Endothelial cell of umbilical vein (primary cell): ENCODE measurements at regions not wholly inside any gene's neighbourhood (a gene's known extent, or its start where the extent isn't known, plus 50 kb on each side); places are given as distances from the start of the nearest gene placed in this dataset.

ENCODE experiments used
- CTCF ChIP-seq, 2 donors: IDR thresholded peaks; 1 replicate in 1 of 2; 2 replicates in 1 of 2; pipeline ENCODE4 v1.5.1; 2011; ENCODE audit warnings: low read length in 2 of 2, mild to moderate bottlenecking in 2 of 2, moderate library complexity in 2 of 2, control low read depth in 1 of 2, inconsistent platforms in 1 of 2, low read depth in 1 of 2; ENCODE audit not compliant: insufficient read depth in 1 of 2; ENCODE audit errors: extremely low read depth in 1 of 2
- EZH2 ChIP-seq: IDR thresholded peaks from 2 replicates; pipeline ENCODE4 v1.6.1; 2012; ENCODE audit warnings: borderline replicate concordance, low read depth, mild to moderate bottlenecking, moderate library complexity, low read length, inconsistent platforms; ENCODE audit not compliant: severe bottlenecking
- FOS ChIP-seq: IDR thresholded peaks from 2 replicates; pipeline ENCODE4 v1.6.1; 2011; ENCODE audit warnings: mild to moderate bottlenecking, low read length, moderate library complexity, borderline replicate concordance; ENCODE audit not compliant: insufficient read depth
- GATA2 ChIP-seq: IDR thresholded peaks from 2 replicates; pipeline ENCODE4 v1.7.0; 2011; ENCODE audit warnings: low read depth, mild to moderate bottlenecking, moderate library complexity, mixed read lengths, low read length; ENCODE audit not compliant: insufficient read length, insufficient read depth
- JUN ChIP-seq: IDR thresholded peaks from 2 replicates; pipeline ENCODE4 v1.6.1; 2011; ENCODE audit warnings: borderline replicate concordance, low read depth; ENCODE audit not compliant: insufficient read length, insufficient read depth
- MYC ChIP-seq: IDR thresholded peaks from one replicate; pipeline ENCODE4 v1.6.1; 2011; ENCODE audit warnings: mild to moderate bottlenecking, low read depth, low read length
- POLR2A ChIP-seq: IDR thresholded peaks from 2 replicates; pipeline ENCODE4 v1.6.1; 2012; ENCODE audit warnings: low read depth, mild to moderate bottlenecking, control low read depth, low read length
- POLR2AphosphoS5 ChIP-seq: IDR thresholded peaks from 2 replicates; pipeline ENCODE4 v1.6.1; 2012; ENCODE audit warnings: low read depth, mild to moderate bottlenecking, control low read depth, low read length, moderate library complexity; ENCODE audit not compliant: insufficient read depth
- TF ChIP-seq, protein P1 (sequence below): IDR thresholded peaks from 2 replicates; pipeline ENCODE4 v1.6.1; 2011; ENCODE audit not compliant: insufficient read depth, insufficient read length

DNA sequence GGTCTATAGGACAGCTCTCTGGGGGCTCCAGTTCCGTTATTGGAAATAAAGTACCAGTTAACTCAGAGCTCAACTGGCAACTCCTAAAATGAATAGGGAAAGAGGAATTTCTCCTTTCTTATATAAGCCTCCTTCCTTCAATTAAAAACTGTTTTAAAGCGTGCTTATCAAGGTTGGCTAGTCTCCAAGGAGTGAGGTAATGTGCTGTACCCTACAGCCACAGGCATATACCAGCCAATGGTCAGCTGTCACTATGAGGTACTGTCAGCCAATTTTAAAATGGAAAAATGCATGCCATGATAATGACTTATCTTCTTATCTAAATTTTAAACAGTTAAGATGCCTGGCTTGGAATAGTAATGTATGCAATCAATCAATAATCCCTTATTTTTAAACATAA is 76.2 kb downstream of the PLCE1 start:
- TF ChIP-seq CTCF (IDR thresholded peaks at IDR 0.05; ENCODE audit: extremely low read depth in 1 of 2, insufficient read depth in 1 of 2, low read depth in 1 of 2, low read length in 2 of 2) = no peak
- no peak for TF ChIP-seq POLR2A
- TF ChIP-seq EZH2 = no peak
- TF ChIP-seq, protein P1, sequence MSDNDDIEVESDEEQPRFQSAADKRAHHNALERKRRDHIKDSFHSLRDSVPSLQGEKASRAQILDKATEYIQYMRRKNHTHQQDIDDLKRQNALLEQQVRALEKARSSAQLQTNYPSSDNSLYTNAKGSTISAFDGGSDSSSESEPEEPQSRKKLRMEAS = no peak
- no peak for TF ChIP-seq MYC
- TF ChIP-seq POLR2AphosphoS5 = no peak
- TF ChIP-seq JUN = no peak
- TF ChIP-seq FOS = no peak
- no peak for TF ChIP-seq GATA2
